GM18508 (cell line): ENCODE measurements at regions not wholly inside any gene's neighbourhood (a gene's known extent, or its start where the extent isn't known, plus 50 kb on each side); places are given as distances from the start of the nearest gene placed in this dataset.
"Not testable (repeated sequence)": the region's sequence is repeated elsewhere in the genome, so short reads cannot be mapped to it uniquely, and the experiment has no call there.

Experiments
- ATAC-seq: cut with Tn5 transposase; IDR thresholded peaks from one replicate; pipeline ENCODE4 v1.9.1; 2021; ENCODE audit warnings: moderate number of reproducible peaks; ENCODE audit not compliant: insufficient read depth, unreplicated experiment

- ATAC-seq, result not testable (repeated sequence)
Measured at GRCh38 chr6:9290342-9290741, 855.0 kb upstream of the SLC35B3 start.

GRCh38 chr6:9272671-9273070 lies 837.3 kb upstream of the SLC35B3 start:
- no peak for ATAC-seq

- ATAC-seq, result no peak
Measured at GRCh38 chr6:9266741-9267140, 831.4 kb upstream of the SLC35B3 start.

- ATAC-seq, result no peak
Measured at GRCh38 chr6:9257215-9257614, 821.9 kb upstream of the SLC35B3 start.

GRCh38 chr6:9254251-9254650 lies 818.9 kb upstream of the SLC35B3 start:
- ATAC-seq, result no peak

- no peak for ATAC-seq
Measured at GRCh38 chr6:9252799-9253198, 817.5 kb upstream of the SLC35B3 start.

- ATAC-seq, result no peak
Measured at GRCh38 chr6:9250852-9251251, 815.5 kb upstream of the SLC35B3 start.

- no peak for ATAC-seq
Measured at GRCh38 chr6:9248133-9248532, 812.8 kb upstream of the SLC35B3 start.

GRCh38 chr6:9240861-9241260 lies 805.5 kb upstream of the SLC35B3 start:
- ATAC-seq, result no peak

- no peak for ATAC-seq
Measured at GRCh38 chr6:9236443-9236842, 801.1 kb upstream of the SLC35B3 start.

- ATAC-seq, result no peak
Measured at GRCh38 chr6:9233686-9234085, 798.3 kb upstream of the SLC35B3 start.

GRCh38 chr6:9233226-9233625 lies 797.9 kb upstream of the SLC35B3 start:
- no peak for ATAC-seq

GRCh38 chr6:9225441-9225871 lies 790.1 kb upstream of the SLC35B3 start:
- no peak for ATAC-seq

GRCh38 chr6:9224539-9224938 lies 789.2 kb upstream of the SLC35B3 start:
- ATAC-seq, result no peak

- ATAC-seq, result not testable (repeated sequence)
Measured at GRCh38 chr6:9213717-9214116, 778.4 kb upstream of the SLC35B3 start.

GRCh38 chr6:9208966-9209365 lies 773.6 kb upstream of the SLC35B3 start:
- no peak for ATAC-seq

GRCh38 chr6:9205645-9206044 lies 770.3 kb upstream of the SLC35B3 start:
- ATAC-seq, result no peak

GRCh38 chr6:9204171-9204570 lies 768.8 kb upstream of the SLC35B3 start:
- ATAC-seq, result no peak

- no peak for ATAC-seq
Measured at GRCh38 chr6:9200712-9201111, 765.4 kb upstream of the SLC35B3 start.

- no peak for ATAC-seq
Measured at GRCh38 chr6:9197726-9198125, 762.4 kb upstream of the SLC35B3 start.

GRCh38 chr6:9195322-9195721 lies 760.0 kb upstream of the SLC35B3 start:
- no peak for ATAC-seq

GRCh38 chr6:9192405-9192909 lies 757.1 kb upstream of the SLC35B3 start:
- no peak for ATAC-seq

- no peak for ATAC-seq
Measured at GRCh38 chr6:9186148-9186547, 750.8 kb upstream of the SLC35B3 start.
